Posterior vena cava (tissue), 2 donors: ENCODE measurements at regions not wholly inside any gene's neighbourhood (a gene's known extent, or its start where the extent isn't known, plus 50 kb on each side); places are given as distances from the start of the nearest gene placed in this dataset.

Experiments
- DNase-seq: peaks from one replicate; pipeline ENCODE4 v3.0.0-alpha.2; 2020; ENCODE audit warnings: low spot score
- intact Hi-C, 2 donors: fragments of 100-400 bp; cut with DNase I; formaldehyde crosslinking; loops; one replicate each; pipeline versions ENCODE4 v1.14.1 to v1.14.2; 2022 to 2023
- donor health status: DM: yes; HTN: yes; CAD: no.
- donor health status: DM: yes; HTN: yes; CAD: no.

DNA sequence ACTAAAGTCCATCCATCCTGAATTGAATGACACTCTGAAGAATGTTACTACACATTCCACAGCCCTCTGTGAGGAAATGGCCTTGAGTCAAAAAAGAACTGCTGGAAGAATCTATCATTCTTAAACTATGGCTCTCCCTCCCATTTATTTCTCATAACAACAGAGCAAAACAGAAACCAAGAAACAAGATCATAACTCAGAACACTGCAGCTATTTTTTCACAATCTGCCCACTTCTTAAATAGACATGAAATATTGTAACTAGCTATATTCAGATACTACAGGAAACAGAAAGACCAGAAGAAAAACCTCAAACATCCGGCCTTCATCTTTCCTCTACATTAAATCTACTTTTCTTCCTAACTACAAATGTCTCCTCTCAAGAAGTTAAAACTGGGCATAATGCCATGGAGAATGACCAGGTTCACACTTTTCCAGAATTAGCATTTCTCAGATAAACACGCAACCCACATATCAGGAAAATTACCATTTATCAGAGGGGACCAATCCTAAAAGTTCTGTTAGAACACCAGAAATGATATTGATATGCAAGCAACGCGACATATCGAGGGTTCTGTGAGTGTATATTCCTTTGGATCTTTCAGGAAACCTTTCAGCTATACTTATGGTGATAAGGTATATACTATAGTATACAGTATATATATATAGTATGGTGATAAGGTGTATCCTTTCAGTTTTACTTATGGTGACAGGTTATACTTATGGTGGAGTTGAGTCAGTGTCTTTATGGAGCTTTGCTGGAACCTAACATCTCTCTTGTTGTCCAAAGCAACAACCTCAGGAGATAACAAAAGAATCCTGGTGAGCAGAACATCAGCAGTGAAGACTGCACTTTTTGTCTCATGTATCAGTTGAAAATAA is 60.4 kb upstream of the IRF2 start:
- DNase-seq: no peak
- intact Hi-C loops: loop anchor here (5.0 to 10.0 kb wide), 3 partner anchors 60 to 247 kb away; partner anchors contain the start of gene IRF2 (in 1 of the 2)

DNA sequence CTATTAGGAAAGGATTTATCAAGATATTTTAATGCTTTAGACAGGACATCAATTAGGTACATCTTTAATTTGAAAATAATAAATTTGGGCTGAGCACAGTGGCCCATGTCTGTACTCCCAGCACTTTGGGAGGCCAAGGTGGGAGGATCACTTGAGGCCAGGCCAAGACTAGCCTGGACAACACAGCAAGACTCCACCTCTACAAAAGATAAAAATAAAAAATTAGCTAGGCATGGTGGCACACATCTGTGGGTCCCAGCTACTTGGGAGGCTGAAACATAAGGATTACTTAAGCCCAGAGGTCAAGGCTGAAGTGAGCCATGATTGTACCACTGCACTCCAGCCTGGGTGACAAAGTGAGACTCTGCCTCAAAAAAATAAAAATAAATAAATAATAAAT is 59.6 kb upstream of the IRF2 start:
- intact Hi-C loops: loop anchor here (10.0 kb wide), 2 partner anchors 59 to 129 kb away; partner anchors contain the start of gene IRF2 (in 1 of the 2)
- no peak for DNase-seq

DNA sequence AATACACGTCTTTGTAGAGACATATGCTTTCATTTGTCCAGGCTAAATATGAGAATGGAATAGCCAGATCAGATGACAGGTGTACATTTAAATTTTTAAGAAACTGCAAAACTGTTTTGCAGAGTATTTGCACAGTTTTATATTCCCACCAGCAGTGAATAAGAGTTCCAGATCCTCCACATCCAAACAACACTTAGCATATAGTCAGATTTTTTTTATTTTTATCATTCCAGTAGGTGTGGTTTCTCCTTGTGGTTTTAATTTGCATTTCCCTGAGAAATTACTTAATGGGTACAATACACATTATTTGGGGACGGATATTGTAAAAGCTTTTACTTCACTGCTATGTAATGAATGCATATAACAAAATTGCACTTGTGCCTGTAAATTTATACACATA is 56.7 kb upstream of the IRF2 start:
- intact Hi-C loops: loop anchor here (10.0 kb wide), 2 partner anchors 56 to 126 kb away; partner anchors contain the start of gene IRF2 (in 1 of the 2)
- DNase-seq: no peak

DNA sequence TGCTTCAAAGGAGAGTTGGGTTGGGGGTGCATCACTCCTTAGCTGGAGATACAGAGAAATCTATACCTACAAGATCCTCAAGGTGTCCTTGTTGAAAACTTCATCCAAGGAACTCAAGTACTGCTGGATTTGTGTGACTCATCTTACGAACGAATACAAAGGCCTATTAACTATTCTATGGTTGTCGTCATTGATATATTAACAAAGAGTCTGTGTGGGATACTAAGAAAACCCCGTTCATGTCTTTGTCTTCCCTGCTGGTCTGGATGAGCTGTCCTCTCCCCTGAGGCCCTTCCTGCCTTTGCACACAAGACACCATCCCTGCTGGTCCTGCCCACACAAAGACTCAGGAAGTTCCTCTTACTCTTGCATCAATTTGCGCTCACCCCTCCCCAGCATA is 54.9 kb upstream of the IRF2 start:
- no peak for DNase-seq
- intact Hi-C loops: no loop called here

DNA sequence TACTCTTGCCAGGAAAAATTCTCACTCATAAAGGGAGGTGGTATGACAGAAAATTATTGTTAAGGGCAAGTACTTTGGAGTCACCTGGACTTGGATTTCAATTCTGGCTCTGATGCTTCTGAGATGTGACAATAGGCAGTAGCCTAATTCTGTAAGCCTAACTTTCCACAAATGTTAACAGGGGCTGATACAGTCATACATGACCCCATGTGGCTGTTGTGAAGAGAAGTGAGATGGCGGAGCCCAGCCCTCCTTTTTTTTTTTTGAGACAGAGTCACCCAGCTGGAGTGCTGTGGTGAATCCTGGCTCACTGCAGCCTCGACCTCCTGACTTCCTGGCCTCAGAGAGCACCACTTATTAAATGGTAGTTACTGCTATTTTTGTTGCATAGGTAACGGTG is 54.4 kb upstream of the IRF2 start:
- intact Hi-C loops: no loop called here
- DNase-seq: no peak

DNA sequence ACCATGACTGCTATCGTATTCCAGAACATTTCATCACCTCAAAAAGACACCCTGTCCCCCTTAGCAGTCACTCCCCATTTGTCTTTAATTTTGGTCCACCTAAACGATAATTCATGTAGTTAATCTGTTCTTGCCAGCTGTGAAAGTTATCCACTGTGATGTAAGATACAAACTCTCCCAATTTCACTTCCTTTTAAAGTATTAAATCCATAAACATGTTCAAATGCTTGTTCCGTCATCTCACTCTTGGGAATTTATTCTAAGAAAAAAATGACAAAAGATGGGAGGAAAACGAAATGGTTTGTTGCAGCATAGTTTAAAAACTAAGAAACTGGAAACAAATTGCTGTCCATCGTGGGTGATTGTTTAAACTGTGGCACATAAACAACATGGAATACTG is 53.7 kb upstream of the IRF2 start:
- intact Hi-C loops: no loop called here
- DNase-seq: no peak

DNA sequence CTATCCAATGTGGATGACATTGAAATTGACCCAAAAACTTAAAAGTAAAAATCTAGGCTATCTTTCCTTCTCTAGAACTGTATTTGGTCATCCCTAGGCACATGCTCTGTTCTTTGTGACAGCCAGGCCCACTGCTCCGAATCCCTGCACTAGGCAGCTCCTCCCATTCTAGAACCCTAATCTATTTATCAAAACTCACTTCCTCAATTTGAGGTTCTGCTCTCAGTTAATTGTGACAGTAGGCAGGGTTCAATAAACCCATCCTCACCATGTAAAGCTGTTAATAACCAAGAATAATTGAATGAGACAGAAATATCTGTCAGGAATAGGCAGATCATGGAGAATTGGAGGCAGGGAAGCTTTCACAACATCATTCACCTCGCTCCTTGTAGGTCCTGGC is 51.9 kb upstream of the IRF2 start:
- DNase-seq: no peak
- intact Hi-C loops: no loop called here
